ENCODE measurements at regions not wholly inside any gene's neighbourhood (a gene's known extent, or its start where the extent isn't known, plus 50 kb on each side); places are given as distances from the start of the nearest gene placed in this dataset.

GRCh38 chr18:43978174-43978573 is 700.9 kb upstream of the SYT4 start:
- no peak for TF ChIP-seq CTCF (IDR thresholded peaks at IDR 0.05)
- no peak for TF ChIP-seq POLR2A (IDR thresholded peaks at IDR 0.05)
- TF ChIP-seq EP300 (IDR thresholded peaks at IDR 0.05): no peak
